ENCODE measurements at regions not wholly inside any gene's neighbourhood (a gene's known extent, or its start where the extent isn't known, plus 50 kb on each side); places are given as distances from the start of the nearest gene placed in this dataset.

DNA sequence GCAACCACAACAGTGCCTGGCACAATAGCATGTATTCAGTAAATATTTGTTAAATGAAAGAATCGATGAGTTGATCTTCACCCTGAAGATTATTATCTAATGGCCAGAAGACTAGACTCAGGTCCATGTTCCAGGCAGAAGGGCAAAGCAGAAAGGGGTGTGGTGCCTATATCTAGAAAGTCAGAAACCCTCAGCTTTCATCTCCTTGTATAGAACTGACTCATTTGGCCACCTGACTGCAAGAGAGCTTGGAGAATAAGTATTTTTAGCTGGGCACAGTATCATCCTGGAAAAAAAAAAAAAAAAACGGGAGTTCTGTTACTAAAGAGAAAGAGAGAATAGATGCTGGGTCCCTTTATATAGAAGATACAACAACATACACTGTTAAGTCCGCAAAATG lies 69.7 kb upstream of the SPRED1 start:
- DNase-seq: no peak

DNA sequence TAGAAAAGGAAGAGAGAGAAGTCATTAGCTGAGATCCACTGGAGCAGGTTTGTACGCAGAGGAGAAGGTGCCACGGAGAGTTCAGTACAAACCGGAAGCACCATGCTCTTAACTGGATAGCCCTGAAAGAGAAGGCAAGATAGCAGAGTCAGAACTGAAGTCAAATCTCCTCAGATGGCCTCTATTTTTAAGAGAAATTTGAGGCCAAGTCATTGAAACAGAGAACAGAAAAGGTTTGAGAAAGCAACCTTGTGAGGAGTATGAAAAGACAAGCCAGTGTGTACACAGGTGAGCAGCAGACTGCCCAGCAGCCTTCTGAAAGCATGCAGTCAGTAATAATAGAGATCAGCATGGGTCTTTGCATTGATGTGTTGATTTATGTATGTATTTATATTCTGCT lies 66.1 kb upstream of the SPRED1 start:
- DNase-seq: no peak

DNA sequence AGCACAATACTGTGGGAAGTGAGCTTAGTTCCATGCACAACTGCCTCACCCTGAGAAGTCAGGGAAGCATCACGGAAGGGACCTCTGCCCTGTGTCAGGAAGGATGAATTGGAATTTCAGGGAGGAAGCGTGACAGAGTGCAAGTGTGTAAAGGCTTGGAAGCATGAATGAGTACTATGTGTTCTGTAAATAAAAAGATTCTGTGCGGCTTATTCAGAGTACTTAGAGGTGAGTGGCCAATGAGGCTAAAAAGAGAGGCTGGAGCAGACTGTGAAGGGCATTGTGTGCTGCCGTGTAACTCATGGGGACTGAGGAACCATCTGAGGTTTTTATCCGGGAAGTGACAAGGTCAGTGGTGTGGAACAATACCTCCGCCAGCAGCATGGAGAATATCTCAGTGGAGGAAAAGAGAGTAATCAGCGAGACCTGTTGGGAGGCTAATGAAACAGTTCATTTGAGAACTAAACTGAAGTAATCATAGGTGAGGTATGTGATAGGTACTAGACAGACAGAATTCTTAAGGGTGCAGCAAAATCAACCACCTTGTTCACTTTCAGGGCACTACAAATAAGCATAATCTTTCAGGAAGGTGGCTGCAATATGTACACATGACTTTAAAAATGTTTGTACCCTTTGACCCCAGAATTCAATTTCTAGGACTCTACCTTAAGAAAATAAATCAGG lies 64.9 kb upstream of the SPRED1 start:
- DNase-seq: no peak

DNA sequence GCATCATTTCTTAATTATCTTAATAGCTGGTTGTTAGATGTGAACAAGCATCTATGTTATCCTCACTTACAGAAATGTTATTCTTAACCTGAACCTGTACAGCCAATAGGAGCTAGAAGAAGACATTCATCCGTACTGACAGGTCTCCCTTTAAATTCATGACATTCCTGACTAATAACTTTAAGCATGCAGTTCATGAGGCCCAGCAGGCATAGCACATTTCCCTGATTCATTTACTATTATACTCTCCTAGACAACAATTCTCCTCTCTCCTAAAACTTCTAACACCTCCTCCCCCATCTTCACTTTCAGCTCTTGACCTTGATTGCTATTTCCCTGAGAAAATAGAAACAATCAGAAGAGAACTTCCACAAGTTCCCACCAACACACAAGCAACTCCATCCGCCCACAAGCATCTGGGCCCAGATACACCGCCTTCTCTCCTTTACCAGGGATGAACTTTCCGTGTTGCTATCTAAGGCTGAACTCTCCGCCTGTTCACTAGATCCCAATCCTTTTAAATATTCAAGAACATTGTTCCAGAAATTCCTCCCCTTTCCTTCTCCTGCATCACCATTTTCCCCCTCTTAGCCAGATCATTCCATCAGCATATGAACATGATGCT lies 62.9 kb upstream of the SPRED1 start:
- no peak for DNase-seq

DNA sequence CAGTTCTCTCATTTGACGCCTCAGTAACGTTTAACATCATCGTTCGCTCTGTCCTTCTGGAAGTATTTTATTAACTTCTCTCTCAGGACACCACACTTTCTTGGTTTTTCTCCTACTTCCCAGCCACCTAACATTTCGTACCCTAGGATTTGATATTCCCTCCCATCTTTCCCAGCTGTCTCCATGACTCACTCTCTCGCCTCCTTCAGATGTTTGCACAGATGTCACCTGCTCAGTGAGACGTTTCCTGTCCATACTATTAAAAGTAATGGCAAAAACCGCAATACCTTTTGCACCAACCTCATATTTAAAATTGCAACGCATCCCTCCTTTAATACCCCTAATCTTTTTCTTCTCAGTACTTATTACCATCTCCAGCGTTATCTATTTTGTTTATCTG lies 62.1 kb upstream of the SPRED1 start:
- DNase-seq: no peak

DNA sequence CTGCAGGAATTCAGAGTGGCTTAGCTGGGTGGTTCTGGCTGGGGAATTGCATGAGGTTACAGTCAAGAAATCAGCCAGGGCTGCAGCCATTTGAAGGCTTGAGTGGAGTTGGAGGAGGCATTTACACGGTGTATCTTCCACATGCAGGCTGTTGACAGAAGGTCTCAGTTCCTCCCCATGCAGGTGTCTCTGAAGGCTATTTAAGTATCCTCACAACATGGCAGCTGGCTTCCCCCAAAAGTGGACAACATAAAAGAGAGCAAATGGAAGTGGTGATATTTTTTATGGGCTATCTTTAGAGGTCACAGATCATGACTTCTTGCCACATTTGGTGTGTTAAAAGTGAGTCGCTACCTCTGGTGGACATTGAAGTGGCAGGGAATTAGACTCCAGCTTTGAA lies 60.1 kb upstream of the SPRED1 start:
- no peak for DNase-seq

DNA sequence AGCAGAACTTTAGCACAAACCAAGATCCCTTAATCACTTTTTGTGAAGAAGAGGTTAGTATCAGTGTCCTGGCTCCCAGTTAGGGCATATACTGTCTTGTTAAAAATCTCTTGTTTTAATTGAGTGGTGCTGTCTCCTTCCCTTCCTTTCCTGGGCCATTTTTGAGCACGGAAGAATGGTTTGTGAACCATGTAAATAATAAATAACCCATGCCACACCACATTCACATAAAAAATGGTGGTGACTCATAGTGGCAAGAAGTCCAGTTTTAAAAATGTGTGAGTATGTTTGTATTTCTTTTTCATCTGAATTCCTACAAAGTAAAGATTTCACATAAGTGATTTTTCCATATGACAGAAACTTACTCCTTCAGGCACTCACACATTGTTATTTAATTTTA lies 59.1 kb upstream of the SPRED1 start:
- no peak for DNase-seq

DNA sequence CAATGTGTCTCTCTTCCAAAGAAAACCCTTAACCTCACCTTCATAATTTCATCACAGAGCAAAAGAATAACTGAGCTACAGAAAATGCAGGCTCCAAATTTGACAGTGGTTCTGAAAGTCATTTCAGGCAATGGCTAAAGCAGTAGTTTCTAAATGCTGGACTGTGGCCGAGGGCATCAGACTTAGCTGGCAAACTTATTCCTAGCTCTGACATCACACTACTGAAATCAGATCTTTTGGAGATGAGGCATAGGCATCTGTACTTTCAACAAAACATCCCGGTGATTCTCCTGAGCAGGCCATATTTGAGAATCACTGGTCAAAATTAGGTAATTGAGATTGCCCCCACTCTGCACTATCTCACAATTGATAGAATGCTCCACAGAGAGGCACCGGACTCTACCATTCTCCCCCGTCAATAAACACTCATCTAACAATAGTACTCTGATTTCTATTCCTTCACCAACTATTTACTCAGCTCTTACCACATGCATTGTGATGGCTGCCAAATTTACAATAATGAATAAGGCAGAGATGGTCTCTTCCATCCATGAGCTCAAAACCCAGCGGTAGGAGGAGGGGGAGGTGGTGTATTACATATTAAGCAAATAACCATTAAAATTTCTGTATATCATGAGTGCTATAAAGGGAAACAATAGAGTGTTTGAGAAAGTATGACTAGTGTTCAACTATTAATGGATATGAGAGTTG lies 57.3 kb upstream of the SPRED1 start:
- DNase-seq: no peak

DNA sequence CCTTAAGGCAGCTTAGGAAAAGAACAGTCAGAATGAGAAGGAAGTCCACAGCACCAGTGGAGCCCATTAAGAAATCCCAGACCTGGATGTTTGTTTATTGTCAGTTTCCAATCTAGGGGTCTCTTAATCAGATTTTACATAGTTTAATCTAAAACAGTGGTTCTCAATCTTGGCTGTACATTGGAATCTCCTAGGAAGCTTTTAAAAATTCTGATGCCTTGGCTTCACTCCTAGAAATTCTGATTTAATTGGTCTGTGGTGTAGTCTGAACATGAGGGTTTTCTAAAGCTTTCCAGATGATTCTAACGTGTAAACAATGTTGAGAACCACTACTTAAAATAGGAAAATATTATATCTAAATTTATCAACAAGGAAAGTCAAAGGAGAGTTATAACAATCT lies 56.6 kb upstream of the SPRED1 start:
- no peak for DNase-seq

DNA sequence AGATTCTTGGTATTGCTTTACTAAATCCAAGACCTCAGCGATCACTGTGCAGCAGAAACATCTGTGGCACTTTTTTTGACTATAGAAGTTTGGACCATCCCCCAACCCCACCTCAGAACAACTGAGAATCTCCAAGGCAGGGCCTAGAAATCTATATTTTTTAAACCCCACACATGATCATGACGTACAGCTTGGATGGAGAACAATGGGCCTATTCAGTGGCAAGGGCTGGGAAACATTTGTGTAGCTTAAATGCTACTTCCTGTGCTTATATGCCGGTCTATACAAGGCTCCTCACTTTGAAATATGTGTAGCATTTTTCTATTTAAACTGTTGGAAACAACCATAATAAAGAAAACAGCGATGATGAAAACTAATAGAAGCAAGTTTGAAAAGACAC lies 55.1 kb upstream of the SPRED1 start:
- no peak for DNase-seq

DNA sequence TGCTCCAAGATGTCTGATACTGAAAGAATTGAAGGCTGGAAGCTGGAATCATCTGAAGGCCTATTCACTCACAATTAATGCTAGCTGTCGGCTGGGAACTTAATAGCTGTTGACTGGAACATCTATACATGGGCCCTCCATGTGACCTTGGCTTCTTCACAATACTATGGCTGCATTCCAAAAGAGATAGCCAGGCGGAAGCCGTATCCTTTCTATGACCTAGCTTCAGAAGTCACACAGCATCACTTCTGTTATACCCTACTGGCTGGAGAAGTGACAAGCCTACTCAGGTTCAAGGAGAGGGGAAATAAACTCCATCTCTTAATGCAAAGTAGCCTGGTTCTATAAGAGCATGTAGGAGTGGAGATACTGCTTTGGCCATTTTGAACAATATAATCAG lies 50.9 kb upstream of the SPRED1 start:
- DNase-seq: no peak

DNA sequence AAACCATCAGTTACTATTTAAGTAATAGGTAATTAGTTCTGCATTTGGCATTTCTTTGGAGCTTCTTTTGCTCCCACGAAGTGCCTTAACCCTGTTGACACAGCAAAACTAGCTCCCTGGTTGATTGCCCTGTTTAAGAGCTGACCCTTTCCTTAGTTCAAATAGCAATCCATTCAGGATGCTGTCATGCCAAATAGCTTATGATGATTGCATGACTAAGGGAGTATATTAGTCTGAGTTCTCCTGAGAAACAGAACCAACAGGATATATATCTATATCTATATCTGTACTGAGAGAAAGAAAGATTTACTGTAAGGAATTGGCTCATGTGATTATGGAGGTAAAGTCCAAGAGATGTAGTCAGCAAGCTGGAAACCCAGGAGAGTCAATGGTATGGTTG lies 50.3 kb upstream of the SPRED1 start:
- DNase-seq: no peak
